HepG2 (cell line): ENCODE measurements at regions not wholly inside any gene's neighbourhood (a gene's known extent, or its start where the extent isn't known, plus 50 kb on each side); places are given as distances from the start of the nearest gene placed in this dataset.

Source experiments
- ATAC-seq: fragments of 200-7000 bp; cut with Tn5 transposase; 3 replicates; pipeline ENCODE4 v1.9.1; 2020; ENCODE audit warnings: mild to moderate bottlenecking, moderate library complexity
- BruUV-seq: library from RNA; stranded (reverse); fragments of 400-500 nt; replicated peaks from 2 replicates; lab custom pipeline; 2021; lab: Mats Ljungman, UMichigan
- CTCF ChIA-PET: fragments of 300-600 bp; formaldehyde crosslinking; extraction: SDS; loops from one replicate; lab custom pipeline; 2021; ENCODE audit warnings: low total read pairs, inconsistent platforms, low intra/inter-chr PET ratio; lab: Yijun Ruan, JAX
- POLR2A ChIA-PET: fragments of 350-600 bp; sonication (Branson Sonifier 250); formaldehyde crosslinking; loops from one replicate; lab custom pipeline; 2020; ENCODE audit warnings: antibody characterized with exemption, inconsistent platforms; lab: Yijun Ruan, JAX
- DNase-seq: peaks from one replicate; pipeline ENCODE4 v3.0.0-alpha.2; 2015; ENCODE audit warnings: low spot score
- FAIRE-seq: peaks from 3 replicates; lab custom pipeline; 2011; peaks lifted over from hg19 to GRCh38; lab: Jason Lieb, UNC
- H2AFZ ChIP-seq: one replicate; pipeline ENCODE4 v1.6.1; 2011; ENCODE audit warnings: low read length, inconsistent platforms
- H3K27ac ChIP-seq: fragments of 300-600 bp; 3 replicates; pipeline ENCODE4 v1.8.0; 2011; ENCODE audit warnings: mixed run types, mild to moderate bottlenecking, mixed read lengths, low read length, inconsistent platforms; ENCODE audit not compliant: insufficient read depth; ENCODE audit errors: extremely low read length
- H3K27me3 ChIP-seq, 2 experiments: fragments of 200-600 bp in 1 of 2; 2 replicates in 1 of 2; 3 replicates in 1 of 2; pipeline versions ENCODE4 v1.6.0 to v1.8.0; 2011; ENCODE audit warnings: low read length in 2 of 2, mild to moderate bottlenecking in 2 of 2, moderate library complexity in 2 of 2, inconsistent platforms in 1 of 2; ENCODE audit not compliant: insufficient read depth in 2 of 2, control insufficient read depth in 1 of 2
- H3K36me3 ChIP-seq, 2 experiments: fragments of 200-600 bp in 1 of 2; replicated peaks in 1 of 2; 2 replicates in 1 of 2; 3 replicates in 1 of 2; pipeline versions ENCODE4 v1.5.1 to v1.8.0; 2011; ENCODE audit warnings: low read length in 2 of 2, inconsistent platforms in 1 of 2; ENCODE audit not compliant: insufficient read depth in 2 of 2, control insufficient read depth in 1 of 2
- H3K4me1 ChIP-seq: 2 replicates; pipeline ENCODE4 v1.5.1; 2012; ENCODE audit warnings: low read length, inconsistent platforms; ENCODE audit not compliant: insufficient read depth
- H3K4me2 ChIP-seq: 2 replicates; pipeline ENCODE4 v1.6.0; 2011; ENCODE audit warnings: low read depth, low read length, inconsistent platforms
- H3K4me3 ChIP-seq, 3 experiments: fragments of 200-600 bp in 1 of 3; sonication (generic), shearing (Covaris generic) in 1 of 3; replicated peaks in 1 of 3; 2 replicates each; pipeline ENCODE4 v1.5.1; 2011 to 2016; ENCODE audit warnings: low read length in 3 of 3, inconsistent platforms in 2 of 3, low read depth in 2 of 3, mild to moderate bottlenecking in 2 of 3, control low read depth in 1 of 3, mixed read lengths in 1 of 3; ENCODE audit not compliant: insufficient read depth in 1 of 3
- H3K79me2 ChIP-seq: one replicate; pipeline ENCODE4 v1.6.1; 2011; ENCODE audit warnings: low read length, inconsistent platforms; ENCODE audit not compliant: insufficient read depth
- H3K9ac ChIP-seq: 2 replicates; pipeline ENCODE4 v1.6.0; 2011; ENCODE audit warnings: mild to moderate bottlenecking, low read depth, low read length, inconsistent platforms; ENCODE audit not compliant: insufficient read depth
- H3K9me3 ChIP-seq: 2 replicates; pipeline ENCODE4 v1.5.1; 2012; ENCODE audit warnings: mild to moderate bottlenecking, low read length
- H4K20me1 ChIP-seq: 2 replicates; pipeline ENCODE4 v1.6.0; 2011; ENCODE audit warnings: inconsistent platforms, mild to moderate bottlenecking, low read length, moderate library complexity; ENCODE audit not compliant: insufficient read depth
- GABPB1 ChIP-seq: IDR thresholded peaks from 2 replicates; pipeline ENCODE4 v1.6.1; 2016; ENCODE audit warnings: mild to moderate bottlenecking, missing genetic modification reagents, moderate library complexity, missing compliant biosample characterization
- SETDB1 ChIP-seq: sonication (generic); formaldehyde crosslinking; IDR thresholded peaks from 2 replicates; pipeline ENCODE4 v1.5.1; 2020; ENCODE audit warnings: missing genetic modification reagents, mild to moderate bottlenecking, borderline replicate concordance
- TOPORS ChIP-seq: sonication (generic); formaldehyde crosslinking; IDR thresholded peaks from 2 replicates; pipeline ENCODE4 v1.8.0; 2023; ENCODE audit warnings: mild to moderate bottlenecking, missing genetic modification reagents
- ZNF329 ChIP-seq: sonication (generic); formaldehyde crosslinking; IDR thresholded peaks from 2 replicates; pipeline ENCODE4 v1.9.0; 2021; ENCODE audit warnings: low read depth, mild to moderate bottlenecking, missing genetic modification reagents
- ZNF337 ChIP-seq: sonication (generic); formaldehyde crosslinking; IDR thresholded peaks from 2 replicates; pipeline ENCODE4 v1.5.1; 2020; ENCODE audit warnings: missing genetic modification reagents, low read depth, mild to moderate bottlenecking, borderline replicate concordance
- ZNF530 ChIP-seq: sonication (generic); formaldehyde crosslinking; IDR thresholded peaks from 2 replicates; pipeline ENCODE4 v1.5.0; 2020; ENCODE audit warnings: low read depth, mild to moderate bottlenecking, missing genetic modification reagents
- WGBS: methylation state at CpG from one replicate; pipeline ENCODE4 v1.1.6; 2017; ENCODE audit warnings: low lambda C conversion rate; 5-methylcytosine and 5-hydroxymethylcytosine counted together
- in situ Hi-C: cut with HindIII; loops from 2 replicates; pipeline ENCODE4 v1.10.0; 2017; ENCODE audit warnings: low pct_unique_long_range_greater_than_20kb; ENCODE audit not compliant: extremely low pct_ligation_motif_present
- intact Hi-C: fragments of 100-400 bp; cut with micrococcal nuclease; formaldehyde crosslinking; loops from one replicate; pipeline ENCODE4 v1.10.0; 2022; ENCODE audit not compliant: unreplicated experiment
- TF ChIP-seq, protein P1 (sequence below): sonication (generic); formaldehyde crosslinking; IDR thresholded peaks from 2 replicates; pipeline ENCODE4 v1.8.0; 2022; ENCODE audit warnings: mild to moderate bottlenecking, missing genetic modification reagents; ENCODE audit not compliant: insufficient replicate concordance
- TF ChIP-seq, protein P2 (sequence below): sonication (generic); formaldehyde crosslinking; IDR thresholded peaks from 2 replicates; pipeline ENCODE4 v1.4.0; 2020; ENCODE audit warnings: low read depth, mild to moderate bottlenecking, missing genetic modification reagents
- TF ChIP-seq, protein P3 (sequence below): sonication (generic); formaldehyde crosslinking; IDR thresholded peaks from 2 replicates; pipeline ENCODE4 v1.4.0; 2020; ENCODE audit warnings: missing genetic modification reagents
- TF ChIP-seq, protein P4 (sequence below): IDR thresholded peaks from 2 replicates; pipeline ENCODE4 v1.6.1; 2016; ENCODE audit warnings: low read depth, missing genetic modification reagents, missing compliant biosample characterization

DNA sequence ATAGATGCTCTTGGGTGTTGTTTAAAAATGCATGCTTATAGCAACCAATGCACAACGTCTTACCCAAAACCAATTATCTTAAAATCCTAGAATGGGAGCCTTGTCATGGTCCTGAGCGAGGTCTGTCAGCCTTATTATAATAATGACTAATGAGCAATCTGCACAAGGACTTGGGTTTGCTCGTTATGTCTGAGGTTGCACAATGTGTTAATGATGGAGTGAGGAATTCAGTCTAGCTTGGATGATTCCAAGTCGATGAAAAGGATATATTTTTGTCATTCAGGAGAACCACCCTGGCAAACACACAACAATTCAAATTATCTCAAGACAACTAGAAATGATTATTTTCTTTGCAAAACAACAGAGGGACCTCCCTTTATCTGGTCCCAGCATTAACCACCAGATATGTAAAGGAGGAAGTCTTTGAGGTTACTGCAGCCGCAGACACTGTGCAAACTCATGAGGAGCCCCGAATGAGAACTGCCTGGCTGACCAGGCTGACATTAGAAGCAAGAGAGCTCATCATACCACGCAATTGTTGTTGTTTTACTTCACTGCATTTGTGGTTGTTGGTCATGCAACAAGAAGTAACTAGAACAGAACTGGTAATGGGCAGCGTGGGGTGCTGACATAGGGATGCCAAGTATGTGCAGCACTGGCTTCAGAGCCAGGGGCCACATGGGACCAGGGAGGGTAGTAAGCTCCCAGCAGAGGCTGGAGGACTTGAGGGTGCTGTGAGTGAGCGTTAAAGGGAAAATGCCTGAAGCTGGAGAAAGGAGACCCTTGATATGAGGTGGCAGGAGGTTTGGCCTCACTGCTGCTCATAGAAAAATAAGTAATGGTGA lies 488.3 kb downstream of the CDH26 start:
- intact Hi-C loops: no loop called here
- H3K27me3 ChIP-seq: peaks cover 0 to 11% of the 10 kb centered on the region in 2 experiments; a peak in 1 of 5 replicates
- ATAC-seq (no peak), FAIRE-seq (no peak), DNase-seq (no peak)
- no peaks in the 10 kb centered on the region for H4K20me1 ChIP-seq
- in situ Hi-C loops: no loop called here
- no peaks in the 10 kb centered on the region for H3K79me2 ChIP-seq
- H3K4me2 ChIP-seq: no peak overlapping the region
- H3K36me3 ChIP-seq: no peaks in the 10 kb centered on the region
- H3K9me3 ChIP-seq: peaks cover 46% of the 10 kb centered on the region
- POLR2A ChIA-PET: no interaction called here
- H2AFZ ChIP-seq: no peak overlapping the region
- H3K4me3 ChIP-seq: no peak overlapping the region
- BruUV-seq: no TSS peak
- H3K27ac ChIP-seq: no peak overlapping the region
- no peaks in the 10 kb centered on the region for H3K4me1 ChIP-seq
- H3K9ac ChIP-seq: no peak overlapping the region
- CTCF ChIA-PET: no interaction called here
- under 1% methylated on average over 9 of the region's 9 CpGs for WGBS
- TF ChIP-seq ZNF329 (no peak), TOPORS (CRISPR knock-in tag) (no peak), SETDB1 (CRISPR knock-in tag) (no peak), ZNF337 (no peak), GABPB1 (CRISPR knock-in tag) (no peak), ZNF530 (CRISPR knock-in tag) (no peak)
- TF ChIP-seq, protein P1, sequence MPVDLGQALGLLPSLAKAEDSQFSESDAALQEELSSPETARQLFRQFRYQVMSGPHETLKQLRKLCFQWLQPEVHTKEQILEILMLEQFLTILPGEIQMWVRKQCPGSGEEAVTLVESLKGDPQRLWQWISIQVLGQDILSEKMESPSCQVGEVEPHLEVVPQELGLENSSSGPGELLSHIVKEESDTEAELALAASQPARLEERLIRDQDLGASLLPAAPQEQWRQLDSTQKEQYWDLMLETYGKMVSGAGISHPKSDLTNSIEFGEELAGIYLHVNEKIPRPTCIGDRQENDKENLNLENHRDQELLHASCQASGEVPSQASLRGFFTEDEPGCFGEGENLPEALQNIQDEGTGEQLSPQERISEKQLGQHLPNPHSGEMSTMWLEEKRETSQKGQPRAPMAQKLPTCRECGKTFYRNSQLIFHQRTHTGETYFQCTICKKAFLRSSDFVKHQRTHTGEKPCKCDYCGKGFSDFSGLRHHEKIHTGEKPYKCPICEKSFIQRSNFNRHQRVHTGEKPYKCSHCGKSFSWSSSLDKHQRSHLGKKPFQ (CRISPR knock-in tag): no peak
- TF ChIP-seq, protein P2, sequence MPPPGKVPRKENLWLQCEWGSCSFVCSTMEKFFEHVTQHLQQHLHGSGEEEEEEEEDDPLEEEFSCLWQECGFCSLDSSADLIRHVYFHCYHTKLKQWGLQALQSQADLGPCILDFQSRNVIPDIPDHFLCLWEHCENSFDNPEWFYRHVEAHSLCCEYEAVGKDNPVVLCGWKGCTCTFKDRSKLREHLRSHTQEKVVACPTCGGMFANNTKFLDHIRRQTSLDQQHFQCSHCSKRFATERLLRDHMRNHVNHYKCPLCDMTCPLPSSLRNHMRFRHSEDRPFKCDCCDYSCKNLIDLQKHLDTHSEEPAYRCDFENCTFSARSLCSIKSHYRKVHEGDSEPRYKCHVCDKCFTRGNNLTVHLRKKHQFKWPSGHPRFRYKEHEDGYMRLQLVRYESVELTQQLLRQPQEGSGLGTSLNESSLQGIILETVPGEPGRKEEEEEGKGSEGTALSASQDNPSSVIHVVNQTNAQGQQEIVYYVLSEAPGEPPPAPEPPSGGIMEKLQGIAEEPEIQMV (CRISPR knock-in tag): no peak
- TF ChIP-seq, protein P3, sequence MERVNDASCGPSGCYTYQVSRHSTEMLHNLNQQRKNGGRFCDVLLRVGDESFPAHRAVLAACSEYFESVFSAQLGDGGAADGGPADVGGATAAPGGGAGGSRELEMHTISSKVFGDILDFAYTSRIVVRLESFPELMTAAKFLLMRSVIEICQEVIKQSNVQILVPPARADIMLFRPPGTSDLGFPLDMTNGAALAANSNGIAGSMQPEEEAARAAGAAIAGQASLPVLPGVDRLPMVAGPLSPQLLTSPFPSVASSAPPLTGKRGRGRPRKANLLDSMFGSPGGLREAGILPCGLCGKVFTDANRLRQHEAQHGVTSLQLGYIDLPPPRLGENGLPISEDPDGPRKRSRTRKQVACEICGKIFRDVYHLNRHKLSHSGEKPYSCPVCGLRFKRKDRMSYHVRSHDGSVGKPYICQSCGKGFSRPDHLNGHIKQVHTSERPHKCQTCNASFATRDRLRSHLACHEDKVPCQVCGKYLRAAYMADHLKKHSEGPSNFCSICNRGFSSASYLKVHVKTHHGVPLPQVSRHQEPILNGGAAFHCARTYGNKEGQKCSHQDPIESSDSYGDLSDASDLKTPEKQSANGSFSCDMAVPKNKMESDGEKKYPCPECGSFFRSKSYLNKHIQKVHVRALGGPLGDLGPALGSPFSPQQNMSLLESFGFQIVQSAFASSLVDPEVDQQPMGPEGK: no peak
- TF ChIP-seq, protein P4, sequence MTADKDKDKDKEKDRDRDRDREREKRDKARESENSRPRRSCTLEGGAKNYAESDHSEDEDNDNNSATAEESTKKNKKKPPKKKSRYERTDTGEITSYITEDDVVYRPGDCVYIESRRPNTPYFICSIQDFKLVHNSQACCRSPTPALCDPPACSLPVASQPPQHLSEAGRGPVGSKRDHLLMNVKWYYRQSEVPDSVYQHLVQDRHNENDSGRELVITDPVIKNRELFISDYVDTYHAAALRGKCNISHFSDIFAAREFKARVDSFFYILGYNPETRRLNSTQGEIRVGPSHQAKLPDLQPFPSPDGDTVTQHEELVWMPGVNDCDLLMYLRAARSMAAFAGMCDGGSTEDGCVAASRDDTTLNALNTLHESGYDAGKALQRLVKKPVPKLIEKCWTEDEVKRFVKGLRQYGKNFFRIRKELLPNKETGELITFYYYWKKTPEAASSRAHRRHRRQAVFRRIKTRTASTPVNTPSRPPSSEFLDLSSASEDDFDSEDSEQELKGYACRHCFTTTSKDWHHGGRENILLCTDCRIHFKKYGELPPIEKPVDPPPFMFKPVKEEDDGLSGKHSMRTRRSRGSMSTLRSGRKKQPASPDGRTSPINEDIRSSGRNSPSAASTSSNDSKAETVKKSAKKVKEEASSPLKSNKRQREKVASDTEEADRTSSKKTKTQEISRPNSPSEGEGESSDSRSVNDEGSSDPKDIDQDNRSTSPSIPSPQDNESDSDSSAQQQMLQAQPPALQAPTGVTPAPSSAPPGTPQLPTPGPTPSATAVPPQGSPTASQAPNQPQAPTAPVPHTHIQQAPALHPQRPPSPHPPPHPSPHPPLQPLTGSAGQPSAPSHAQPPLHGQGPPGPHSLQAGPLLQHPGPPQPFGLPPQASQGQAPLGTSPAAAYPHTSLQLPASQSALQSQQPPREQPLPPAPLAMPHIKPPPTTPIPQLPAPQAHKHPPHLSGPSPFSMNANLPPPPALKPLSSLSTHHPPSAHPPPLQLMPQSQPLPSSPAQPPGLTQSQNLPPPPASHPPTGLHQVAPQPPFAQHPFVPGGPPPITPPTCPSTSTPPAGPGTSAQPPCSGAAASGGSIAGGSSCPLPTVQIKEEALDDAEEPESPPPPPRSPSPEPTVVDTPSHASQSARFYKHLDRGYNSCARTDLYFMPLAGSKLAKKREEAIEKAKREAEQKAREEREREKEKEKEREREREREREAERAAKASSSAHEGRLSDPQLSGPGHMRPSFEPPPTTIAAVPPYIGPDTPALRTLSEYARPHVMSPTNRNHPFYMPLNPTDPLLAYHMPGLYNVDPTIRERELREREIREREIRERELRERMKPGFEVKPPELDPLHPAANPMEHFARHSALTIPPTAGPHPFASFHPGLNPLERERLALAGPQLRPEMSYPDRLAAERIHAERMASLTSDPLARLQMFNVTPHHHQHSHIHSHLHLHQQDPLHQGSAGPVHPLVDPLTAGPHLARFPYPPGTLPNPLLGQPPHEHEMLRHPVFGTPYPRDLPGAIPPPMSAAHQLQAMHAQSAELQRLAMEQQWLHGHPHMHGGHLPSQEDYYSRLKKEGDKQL (CRISPR knock-in tag): no peak
